OCI-LY3 (cell line): ENCODE measurements at regions not wholly inside any gene's neighbourhood (a gene's known extent, or its start where the extent isn't known, plus 50 kb on each side); places are given as distances from the start of the nearest gene placed in this dataset.

Experiments used
- EZH2phosphoT487 ChIP-seq: fragments of 200-600 bp; shearing (Covaris generic); IDR thresholded peaks from 2 replicates; pipeline ENCODE4 v1.6.1; 2018; ENCODE audit warnings: antibody characterized with exemption, mixed run types, low read depth
- TF ChIP-seq, protein P1 (sequence below): fragments of 200-600, 300-600 bp; sonication (generic); IDR thresholded peaks from 2 replicates; pipeline ENCODE4 v1.5.1; 2014; ENCODE audit warnings: antibody characterized with exemption, low read length, low read depth

DNA sequence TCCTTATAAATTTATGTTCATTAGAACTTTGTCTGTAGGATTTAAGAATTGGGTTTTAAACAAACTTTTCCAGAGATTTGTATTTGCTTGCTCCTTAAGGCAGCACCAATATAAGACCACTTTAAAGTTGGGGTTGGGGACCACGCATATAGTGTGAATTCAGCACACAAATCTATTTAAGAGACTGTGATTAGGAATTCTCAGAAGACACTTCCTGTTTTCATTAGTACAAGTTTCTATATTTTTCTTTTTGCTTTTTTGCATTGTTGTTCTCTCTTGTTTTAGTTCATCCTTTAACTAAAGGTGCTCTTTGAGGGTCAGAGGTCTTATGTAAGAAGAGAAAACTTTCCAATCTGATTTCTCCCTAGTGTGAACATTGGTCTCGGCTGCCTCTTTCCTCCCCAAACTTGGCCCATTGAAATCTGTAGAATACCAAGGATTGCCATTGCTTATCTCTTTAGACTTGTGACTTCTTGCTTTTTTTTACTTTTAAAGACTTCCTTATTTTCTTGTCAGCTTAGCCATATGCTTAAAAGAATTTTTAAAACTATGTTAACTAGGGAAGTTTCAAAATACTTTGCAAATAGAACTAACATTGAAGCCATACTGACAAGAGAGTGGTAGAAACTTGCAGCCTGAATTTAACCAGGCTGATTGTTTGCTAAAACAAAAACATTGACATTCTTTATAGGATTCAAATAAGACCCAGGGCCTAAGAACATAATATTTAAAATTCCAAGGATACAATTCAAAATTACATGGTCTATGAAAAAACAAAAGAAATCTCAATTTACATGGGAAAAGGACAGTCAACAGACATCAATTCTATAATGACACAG is 264.1 kb upstream of the FN1 start:
- TF ChIP-seq, protein P1, sequence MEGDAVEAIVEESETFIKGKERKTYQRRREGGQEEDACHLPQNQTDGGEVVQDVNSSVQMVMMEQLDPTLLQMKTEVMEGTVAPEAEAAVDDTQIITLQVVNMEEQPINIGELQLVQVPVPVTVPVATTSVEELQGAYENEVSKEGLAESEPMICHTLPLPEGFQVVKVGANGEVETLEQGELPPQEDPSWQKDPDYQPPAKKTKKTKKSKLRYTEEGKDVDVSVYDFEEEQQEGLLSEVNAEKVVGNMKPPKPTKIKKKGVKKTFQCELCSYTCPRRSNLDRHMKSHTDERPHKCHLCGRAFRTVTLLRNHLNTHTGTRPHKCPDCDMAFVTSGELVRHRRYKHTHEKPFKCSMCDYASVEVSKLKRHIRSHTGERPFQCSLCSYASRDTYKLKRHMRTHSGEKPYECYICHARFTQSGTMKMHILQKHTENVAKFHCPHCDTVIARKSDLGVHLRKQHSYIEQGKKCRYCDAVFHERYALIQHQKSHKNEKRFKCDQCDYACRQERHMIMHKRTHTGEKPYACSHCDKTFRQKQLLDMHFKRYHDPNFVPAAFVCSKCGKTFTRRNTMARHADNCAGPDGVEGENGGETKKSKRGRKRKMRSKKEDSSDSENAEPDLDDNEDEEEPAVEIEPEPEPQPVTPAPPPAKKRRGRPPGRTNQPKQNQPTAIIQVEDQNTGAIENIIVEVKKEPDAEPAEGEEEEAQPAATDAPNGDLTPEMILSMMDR, result no peak
- no peak for TF ChIP-seq EZH2phosphoT487
